SJSA1 (cell line): ENCODE measurements at regions not wholly inside any gene's neighbourhood (a gene's known extent, or its start where the extent isn't known, plus 50 kb on each side); places are given as distances from the start of the nearest gene placed in this dataset.
A peak's percentile ranks its signal among the peaks of the same experiment; 100 is the strongest.

Experiments used
- DNase-seq, 2 experiments: peaks; one replicate each; pipeline ENCODE4 v3.0.0-alpha.2; 2015 to 2020; ENCODE audit warnings: low spot score in 2 of 2, low read depth in 1 of 2
- H3K27ac ChIP-seq: fragments of 250-450 bp; sonication (Bioruptor Pico); 2 replicates; pipeline ENCODE4 v1.5.1; 2020; ENCODE audit warnings: mild to moderate bottlenecking, moderate library complexity
- H3K27me3 ChIP-seq: fragments of 250-450 bp; sonication (Bioruptor Pico); replicated peaks from 2 replicates; pipeline ENCODE4 v1.5.1; 2020; ENCODE audit warnings: mild to moderate bottlenecking, moderate library complexity
- H3K36me3 ChIP-seq: fragments of 250-450 bp; sonication (Bioruptor Pico); 2 replicates; pipeline ENCODE4 v1.5.1; 2020; ENCODE audit warnings: mild to moderate bottlenecking
- H3K4me1 ChIP-seq: fragments of 250-450 bp; sonication (Bioruptor Pico); replicated peaks from 2 replicates; pipeline ENCODE4 v1.6.1; 2021; ENCODE audit warnings: mild to moderate bottlenecking
- H3K4me3 ChIP-seq: fragments of 250-450 bp; sonication (Bioruptor Pico); 2 replicates; pipeline ENCODE4 v1.5.1; 2020; ENCODE audit warnings: mild to moderate bottlenecking
- H3K9me3 ChIP-seq: fragments of 250-450 bp; sonication (Bioruptor Pico); replicated peaks from 2 replicates; pipeline ENCODE4 v1.5.1; 2020; ENCODE audit warnings: mild to moderate bottlenecking

GRCh38 chr3:124201226-124201625 is 209.3 kb upstream of the ROPN1 start:
- Histone ChIP-seq H3K4me3 (no peak overlapping the region), H3K36me3 (no peaks in the 10 kb centered on the region), H3K4me1 (peaks cover 14% of the 10 kb centered on the region), H3K27ac (no peak overlapping the region), H3K9me3 (no peaks in the 10 kb centered on the region), H3K27me3 (no peaks in the 10 kb centered on the region)
- no peak for DNase-seq

- no peaks in the 10 kb centered on the region for H3K9me3 ChIP-seq
- no peaks in the 10 kb centered on the region for H3K36me3 ChIP-seq
- peaks cover 14% of the 10 kb centered on the region for H3K4me1 ChIP-seq
- DNase-seq: no peak
- H3K27me3 ChIP-seq: no peaks in the 10 kb centered on the region
- no peak overlapping the region for H3K4me3 ChIP-seq
- H3K27ac ChIP-seq: no peak overlapping the region
Measured at GRCh38 chr3:124201786-124202185, 209.9 kb upstream of the ROPN1 start.

GRCh38 chr3:124202754-124203153 is 210.8 kb upstream of the ROPN1 start:
- no peak overlapping the region for H3K27ac ChIP-seq
- no peak overlapping the region for H3K4me3 ChIP-seq
- no peaks in the 10 kb centered on the region for H3K9me3 ChIP-seq
- no peaks in the 10 kb centered on the region for H3K36me3 ChIP-seq
- no peak for DNase-seq
- peaks cover 14% of the 10 kb centered on the region for H3K4me1 ChIP-seq
- no peaks in the 10 kb centered on the region for H3K27me3 ChIP-seq

- no peak for DNase-seq
- no peaks in the 10 kb centered on the region for H3K27me3 ChIP-seq
- H3K9me3 ChIP-seq: no peaks in the 10 kb centered on the region
- no peak overlapping the region for H3K4me3 ChIP-seq
- no peak overlapping the region for H3K27ac ChIP-seq
- H3K4me1 ChIP-seq: peaks cover 14% of the 10 kb centered on the region
- H3K36me3 ChIP-seq: no peaks in the 10 kb centered on the region
Measured at GRCh38 chr3:124203292-124203691, 211.4 kb upstream of the ROPN1 start.

- H3K4me3 ChIP-seq: no peak overlapping the region
- no peaks in the 10 kb centered on the region for H3K27me3 ChIP-seq
Measured at GRCh38 chr3:124206225-124207055, 214.5 kb upstream of the ROPN1 start.

GRCh38 chr3:124207077-124207476 is 215.2 kb upstream of the ROPN1 start:
- no peaks in the 10 kb centered on the region for H3K9me3 ChIP-seq
- no peaks in the 10 kb centered on the region for H3K36me3 ChIP-seq
- H3K4me1 ChIP-seq: 0 out of 2 replicates have a peak, but pooled peaks cover 4% of the 10 kb centered on the region
- no peak for DNase-seq
- no peak overlapping the region for H3K4me3 ChIP-seq
- no peaks in the 10 kb centered on the region for H3K27me3 ChIP-seq
- no peak overlapping the region for H3K27ac ChIP-seq

More at GRCh38 chr3:124206225-124207055, 214.5 kb upstream of the ROPN1 start:
- DNase-seq: no peak
- no peak overlapping the region for H3K27ac ChIP-seq
- no peaks in the 10 kb centered on the region for H3K9me3 ChIP-seq
- H3K4me1 ChIP-seq: 0 out of 2 replicates have a peak, but pooled peaks cover 4% of the 10 kb centered on the region
- no peaks in the 10 kb centered on the region for H3K36me3 ChIP-seq

GRCh38 chr3:124207873-124208485 is 216.1 kb upstream of the ROPN1 start:
- no peaks in the 10 kb centered on the region for H3K9me3 ChIP-seq
- no peak for DNase-seq
- no peak overlapping the region for H3K4me3 ChIP-seq
- no peaks in the 10 kb centered on the region for H3K27me3 ChIP-seq
- H3K27ac ChIP-seq: no peak overlapping the region
- H3K36me3 ChIP-seq: no peaks in the 10 kb centered on the region
- 0 out of 2 replicates have a peak, but pooled peaks cover 4% of the 10 kb centered on the region for H3K4me1 ChIP-seq

GRCh38 chr3:124209426-124209825 is 217.5 kb upstream of the ROPN1 start:
- Histone ChIP-seq H3K9me3 (no peaks in the 10 kb centered on the region), H3K4me1 (0 out of 2 replicates have a peak, but pooled peaks cover 4% of the 10 kb centered on the region), H3K27me3 (no peaks in the 10 kb centered on the region), H3K36me3 (no peaks in the 10 kb centered on the region), H3K27ac (no peak overlapping the region), H3K4me3 (no peak overlapping the region)
- peak in 1 of 2 experiments; percentile 48 for DNase-seq

GRCh38 chr3:124210899-124211298 is 219.0 kb upstream of the ROPN1 start:
- Histone ChIP-seq H3K27ac (no peak overlapping the region), H3K27me3 (no peaks in the 10 kb centered on the region), H3K4me3 (no peak overlapping the region), H3K9me3 (no peaks in the 10 kb centered on the region), H3K36me3 (no peaks in the 10 kb centered on the region), H3K4me1 (0 out of 2 replicates have a peak, but pooled peaks cover 4% of the 10 kb centered on the region)
- DNase-seq: no peak

- no peaks in the 10 kb centered on the region for H3K27me3 ChIP-seq
- H3K27ac ChIP-seq: no peak overlapping the region
- no peak for DNase-seq
- no peaks in the 10 kb centered on the region for H3K36me3 ChIP-seq
- H3K9me3 ChIP-seq: no peaks in the 10 kb centered on the region
- H3K4me1 ChIP-seq: 0 out of 2 replicates have a peak, but pooled peaks cover 4% of the 10 kb centered on the region
- no peak overlapping the region for H3K4me3 ChIP-seq
Measured at GRCh38 chr3:124213641-124214040, 221.7 kb upstream of the ROPN1 start.

- 0 out of 2 replicates have a peak, but pooled peaks cover 4% of the 10 kb centered on the region for H3K4me1 ChIP-seq
- peak; percentile 52 to 54 for DNase-seq
Measured at GRCh38 chr3:124217542-124217941, 225.6 kb upstream of the ROPN1 start.

GRCh38 chr3:124221422-124221821 is 229.5 kb upstream of the ROPN1 start:
- Histone ChIP-seq H3K4me1 (0 out of 2 replicates have a peak, but pooled peaks cover 4% of the 10 kb centered on the region), H3K27me3 (no peaks in the 10 kb centered on the region), H3K36me3 (no peaks in the 10 kb centered on the region), H3K4me3 (no peak overlapping the region), H3K9me3 (no peaks in the 10 kb centered on the region), H3K27ac (no peak overlapping the region)
- no peak for DNase-seq

More at GRCh38 chr3:124217542-124217941, 225.6 kb upstream of the ROPN1 start:
- no peak overlapping the region for H3K27ac ChIP-seq
- H3K9me3 ChIP-seq: no peaks in the 10 kb centered on the region
- no peak overlapping the region for H3K4me3 ChIP-seq
- no peaks in the 10 kb centered on the region for H3K36me3 ChIP-seq
- H3K27me3 ChIP-seq: no peaks in the 10 kb centered on the region

GRCh38 chr3:124223853-124224252 is 231.9 kb upstream of the ROPN1 start:
- Histone ChIP-seq H3K36me3 (no peaks in the 10 kb centered on the region), H3K27me3 (no peaks in the 10 kb centered on the region), H3K4me1 (0 out of 2 replicates have a peak, but pooled peaks cover 4% of the 10 kb centered on the region), H3K27ac (no peak overlapping the region), H3K9me3 (no peaks in the 10 kb centered on the region; the same call in 1 of the 2 replicates), H3K4me3 (no peak overlapping the region)
- DNase-seq: no peak

GRCh38 chr3:124227150-124227630 is 235.3 kb upstream of the ROPN1 start:
- no peak for DNase-seq
- no peak overlapping the region for H3K27ac ChIP-seq

More at GRCh38 chr3:124227150-124227630, 235.3 kb upstream of the ROPN1 start:
- Histone ChIP-seq H3K36me3 (no peaks in the 10 kb centered on the region), H3K9me3 (no peaks in the 10 kb centered on the region; the same call in 1 of the 2 replicates), H3K4me3 (no peak overlapping the region), H3K27me3 (no peaks in the 10 kb centered on the region), H3K4me1 (no peaks in the 10 kb centered on the region)
